Coronary artery (tissue), 2 donors: ENCODE measurements at regions not wholly inside any gene's neighbourhood (a gene's known extent, or its start where the extent isn't known, plus 50 kb on each side); places are given as distances from the start of the nearest gene placed in this dataset.
"Not testable (repeated sequence)": the region's sequence is repeated elsewhere in the genome, so short reads cannot be mapped to it uniquely, and the experiment has no call there.

Experiments
- DNase-seq: peaks from one replicate; pipeline ENCODE4 v3.0.0-alpha.2; 2017; ENCODE audit warnings: low spot score
- H3K27ac ChIP-seq, 2 donors: fragments of 200-600 bp; sonication (generic); one replicate each; pipeline ENCODE4 v1.5.1; 2016 to 2019
- H3K4me3 ChIP-seq: fragments of 200-600 bp; sonication (generic); 2 replicates; pipeline ENCODE4 v1.5.1; 2016; ENCODE audit warnings: mild to moderate bottlenecking, moderate library complexity
- CTCF ChIP-seq: fragments of 200-600 bp; sonication (generic); IDR thresholded peaks from one replicate; pipeline ENCODE4 v1.5.1; 2019; ENCODE audit warnings: antibody characterized with exemption

DNA sequence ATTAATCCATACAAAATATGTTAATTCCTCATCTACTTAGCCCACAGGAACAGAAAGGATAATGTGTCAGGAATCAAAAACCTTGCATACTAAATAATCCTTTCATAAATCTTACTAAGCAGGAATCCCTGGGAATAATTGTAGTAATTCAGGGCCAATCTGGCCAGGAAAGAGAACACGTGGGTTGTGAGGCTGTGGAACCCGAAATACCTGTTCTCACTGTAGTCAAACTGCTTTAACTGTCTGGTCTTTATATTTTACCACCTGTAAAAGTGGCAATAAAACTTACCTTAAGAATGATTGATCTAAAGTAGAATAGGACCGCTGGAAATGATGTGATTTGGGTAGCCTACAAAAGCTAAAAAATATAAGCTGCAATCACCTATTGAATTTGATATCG is 1620.9 kb downstream of the STIM2 start:
- Histone ChIP-seq H3K27ac (no peak overlapping the region), H3K4me3 (no peak overlapping the region)
- TF ChIP-seq CTCF: no peak
- no peak for DNase-seq

DNA sequence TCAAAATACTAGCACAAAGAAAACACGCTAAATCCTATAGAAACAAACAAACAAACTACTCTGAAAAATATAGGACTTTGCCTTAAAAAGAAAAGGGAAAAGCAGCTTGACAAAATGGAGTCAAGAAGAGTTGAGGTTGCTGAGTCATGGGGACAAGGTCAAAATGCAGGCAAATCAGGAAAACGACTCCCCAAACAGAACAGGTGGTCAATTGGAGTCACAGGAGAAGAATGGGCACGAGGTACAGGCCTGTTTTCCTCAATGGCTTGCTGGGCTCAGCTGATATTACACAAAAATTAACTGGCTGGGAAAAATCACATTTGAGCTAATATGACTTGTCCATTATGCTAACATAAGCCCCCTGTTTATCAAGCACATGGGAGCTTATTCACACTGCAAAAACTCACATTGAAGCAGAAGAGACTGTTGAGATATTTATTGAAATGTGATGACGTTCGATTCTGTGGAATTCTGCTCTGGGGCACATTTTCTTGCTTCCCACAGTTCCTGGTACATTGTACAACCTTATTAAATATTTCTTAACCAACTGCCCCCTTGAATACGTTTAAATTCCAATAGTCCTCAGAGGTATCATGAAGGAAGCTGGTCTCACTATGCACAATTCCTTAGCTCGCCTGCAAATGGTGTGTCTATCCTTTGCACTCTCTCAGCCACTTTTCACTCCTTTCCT is 1622.1 kb downstream of the STIM2 start:
- TF ChIP-seq CTCF: no peak
- no peak for DNase-seq
- no peak overlapping the region for H3K27ac ChIP-seq
- H3K4me3 ChIP-seq: no peak overlapping the region

- H3K4me3 ChIP-seq: no peak overlapping the region
- DNase-seq: no peak
Measured at GRCh38 chr4:28488021-28488420, 1627.4 kb downstream of the STIM2 start.

DNA sequence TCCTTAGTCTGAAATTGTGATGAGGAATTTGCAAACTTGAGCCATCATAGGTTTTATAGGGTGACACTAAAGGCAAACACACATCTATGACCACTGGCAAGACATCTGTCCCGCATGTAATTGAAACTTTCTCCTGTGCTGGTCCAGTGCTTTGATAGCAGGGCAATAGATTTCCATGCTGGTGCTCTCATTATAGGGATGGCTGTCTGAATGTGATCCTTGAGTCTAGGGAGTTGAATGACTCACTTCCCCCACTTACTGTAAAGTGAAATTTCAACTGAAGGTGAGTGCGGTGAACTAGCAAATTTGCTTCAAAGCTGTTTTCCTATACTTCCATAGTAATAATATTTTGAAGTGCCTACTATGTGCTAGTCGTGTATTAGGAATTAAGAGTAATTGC is 1630.0 kb downstream of the STIM2 start:
- DNase-seq: no peak
- TF ChIP-seq CTCF: no peak
- Histone ChIP-seq H3K27ac (no peak overlapping the region), H3K4me3 (no peak overlapping the region)

More at GRCh38 chr4:28488021-28488420, 1627.4 kb downstream of the STIM2 start:
- TF ChIP-seq CTCF: no peak
- H3K27ac ChIP-seq: no peak overlapping the region

- TF ChIP-seq CTCF: no peak
- H3K4me3 ChIP-seq: no peak overlapping the region
- no peak for DNase-seq
- H3K27ac ChIP-seq: no peak overlapping the region
Measured at GRCh38 chr4:28505064-28505463, 1644.4 kb downstream of the STIM2 start.

DNA sequence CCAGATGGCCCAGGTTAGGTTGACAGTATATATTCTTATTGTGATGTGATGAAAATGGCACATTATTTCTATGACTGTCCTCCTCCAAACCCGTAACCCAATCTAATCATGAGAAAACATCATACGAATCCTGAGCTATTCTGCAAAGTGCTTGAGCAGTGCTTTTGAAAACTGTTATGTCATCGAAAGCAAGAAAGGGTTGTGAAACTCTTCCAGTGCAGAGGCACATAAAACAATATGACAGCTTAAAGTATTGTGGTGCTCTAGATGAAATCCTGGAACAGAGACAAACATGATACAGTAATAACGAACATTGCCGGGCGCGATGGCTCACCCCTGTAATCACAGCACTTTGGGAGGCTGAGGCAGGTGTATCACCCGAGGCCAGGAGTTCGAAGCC is 1648.0 kb downstream of the STIM2 start:
- no peak overlapping the region for H3K27ac ChIP-seq
- no peak for DNase-seq
- no peak overlapping the region for H3K4me3 ChIP-seq
- TF ChIP-seq CTCF: no peak

DNA sequence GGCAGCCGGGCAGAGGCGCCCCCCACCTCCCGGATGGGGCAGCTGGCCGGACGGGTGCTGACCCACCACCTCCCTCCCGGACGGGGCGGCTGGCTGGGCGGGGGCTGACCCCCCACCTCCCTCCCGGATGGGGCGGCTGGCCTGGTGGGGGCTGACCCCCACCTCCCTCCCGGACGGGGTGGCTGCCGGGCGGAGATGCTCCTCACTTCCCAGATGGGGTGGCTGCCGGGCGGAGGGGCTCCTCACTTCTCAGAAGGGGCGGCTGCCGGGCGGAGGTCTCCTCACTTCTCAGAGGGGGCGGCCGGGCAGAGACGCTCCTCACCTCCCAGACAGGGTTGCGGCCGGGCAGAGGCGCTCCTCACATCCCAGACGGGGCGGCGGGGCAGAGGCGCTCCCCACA is 1654.1 kb downstream of the STIM2 start:
- DNase-seq, H3K4me3 ChIP-seq: not testable (repeated sequence)

More for the DNA sequence above, 1654.1 kb downstream of the STIM2 start:
- not testable (repeated sequence) for H3K27ac ChIP-seq
